H9 (cell line): ENCODE measurements at regions not wholly inside any gene's neighbourhood (a gene's known extent, or its start where the extent isn't known, plus 50 kb on each side); places are given as distances from the start of the nearest gene placed in this dataset.

ENCODE experiments used
- DNase-seq: peaks from one replicate; pipeline ENCODE4 v3.0.0-alpha.2; 2017
- H2AFZ ChIP-seq: one replicate; pipeline ENCODE4 v1.6.1; 2013; ENCODE audit warnings: mild to moderate bottlenecking, low read length, control low read depth, moderate library complexity
- H2AK5ac ChIP-seq: 2 replicates; pipeline ENCODE4 v1.6.1; 2013; ENCODE audit warnings: low read length, control low read depth, mixed read lengths; ENCODE audit not compliant: insufficient read length
- H2BK120ac ChIP-seq: one replicate; pipeline ENCODE4 v1.6.1; 2013; ENCODE audit warnings: low read depth, mild to moderate bottlenecking, low read length, control low read depth, inconsistent platforms; ENCODE audit not compliant: poor library complexity, severe bottlenecking
- H2BK12ac ChIP-seq: 2 replicates; pipeline ENCODE4 v1.6.1; 2013; ENCODE audit warnings: low read length, control low read depth, mixed read lengths, low read depth; ENCODE audit not compliant: insufficient read length
- H2BK15ac ChIP-seq: 2 replicates; pipeline ENCODE4 v1.6.1; 2013; ENCODE audit warnings: low read depth, low read length, control low read depth
- H2BK20ac ChIP-seq: one replicate; pipeline ENCODE4 v1.6.1; 2013; ENCODE audit warnings: low read depth, mild to moderate bottlenecking, low read length, control low read depth, inconsistent platforms; ENCODE audit not compliant: poor library complexity, severe bottlenecking
- H2BK5ac ChIP-seq: 2 replicates; pipeline ENCODE4 v1.6.1; 2013; ENCODE audit warnings: low read length, control low read depth, mixed read lengths; ENCODE audit not compliant: insufficient read length
- H3K14ac ChIP-seq: 2 replicates; pipeline ENCODE4 v1.6.1; 2013; ENCODE audit warnings: low read length, control low read depth; ENCODE audit not compliant: insufficient read depth
- H3K18ac ChIP-seq: 2 replicates; pipeline ENCODE4 v1.6.1; 2013; ENCODE audit warnings: low read depth, mild to moderate bottlenecking, mixed read lengths, low read length, control low read depth; ENCODE audit not compliant: insufficient read length
- H3K23ac ChIP-seq: 2 replicates; pipeline ENCODE4 v1.6.1; 2013; ENCODE audit warnings: low read length, control low read depth, mixed read lengths, low read depth; ENCODE audit not compliant: insufficient read length
- H3K23me2 ChIP-seq: 2 replicates; pipeline ENCODE4 v1.6.1; 2013; ENCODE audit warnings: low read depth, mild to moderate bottlenecking, mixed read lengths, low read length, control low read depth; ENCODE audit not compliant: insufficient read length, poor library complexity, severe bottlenecking
- H3K27ac ChIP-seq: 2 replicates; pipeline ENCODE4 v1.5.1; 2013; ENCODE audit warnings: low read length, control low read depth, mixed read lengths, low read depth; ENCODE audit not compliant: insufficient read length
- H3K27me3 ChIP-seq: 2 replicates; pipeline ENCODE4 v1.6.1; 2013; ENCODE audit warnings: low read length, control low read depth, inconsistent platforms; ENCODE audit not compliant: insufficient read depth
- H3K4ac ChIP-seq: 2 replicates; pipeline ENCODE4 v1.6.1; 2013; ENCODE audit warnings: low read depth, mild to moderate bottlenecking, control low read depth, inconsistent platforms, low read length, moderate library complexity
- H3K4me1 ChIP-seq: 2 replicates; pipeline ENCODE4 v1.6.1; 2013; ENCODE audit warnings: low read length, control low read depth, inconsistent platforms; ENCODE audit not compliant: insufficient read depth
- H3K4me2 ChIP-seq: 2 replicates; pipeline ENCODE4 v1.6.1; 2013; ENCODE audit warnings: low read length, control low read depth, mixed read lengths; ENCODE audit not compliant: insufficient read length, insufficient read depth
- H3K56ac ChIP-seq: 2 replicates; pipeline ENCODE4 v1.6.1; 2013; ENCODE audit warnings: low read depth, mild to moderate bottlenecking, mixed read lengths, low read length, control low read depth; ENCODE audit not compliant: insufficient read length
- H3K79me1 ChIP-seq: 2 replicates; pipeline ENCODE4 v1.6.1; 2013; ENCODE audit warnings: low read depth, mild to moderate bottlenecking, moderate library complexity, low read length, control low read depth, inconsistent platforms; ENCODE audit not compliant: insufficient read depth, poor library complexity, severe bottlenecking
- H3K79me2 ChIP-seq: 2 replicates; pipeline ENCODE4 v1.6.1; 2013; ENCODE audit warnings: low read length, control low read depth, inconsistent platforms; ENCODE audit not compliant: insufficient read depth
- H3K9ac ChIP-seq: 2 replicates; pipeline ENCODE4 v1.6.1; 2013; ENCODE audit warnings: low read length, control low read depth, mixed read lengths; ENCODE audit not compliant: insufficient read length; ENCODE audit errors: extremely low read depth
- H3K9me3 ChIP-seq: one replicate; pipeline ENCODE4 v1.6.1; 2013; ENCODE audit warnings: low read depth, low read length, inconsistent platforms; ENCODE audit not compliant: control insufficient read depth
- H3T11ph ChIP-seq: one replicate; pipeline ENCODE4 v1.6.1; 2013; ENCODE audit warnings: mild to moderate bottlenecking, low read length, control low read depth, inconsistent platforms
- H4K20me1 ChIP-seq: one replicate; pipeline ENCODE4 v1.6.1; 2013; ENCODE audit not compliant: control insufficient read depth, insufficient read length, insufficient read depth
- H4K5ac ChIP-seq: 2 replicates; pipeline ENCODE4 v1.6.1; 2013; ENCODE audit warnings: low read depth, mild to moderate bottlenecking, mixed read lengths, low read length, control low read depth; ENCODE audit not compliant: insufficient read length
- H4K8ac ChIP-seq: replicated peaks from 2 replicates; pipeline ENCODE4 v1.6.1; 2013; ENCODE audit warnings: low read length, control low read depth, mixed read lengths, low read depth; ENCODE audit not compliant: insufficient read length
- H4K91ac ChIP-seq: 2 replicates; pipeline ENCODE4 v1.6.1; 2013; ENCODE audit warnings: low read depth, mild to moderate bottlenecking, moderate library complexity, mixed read lengths, low read length, control low read depth; ENCODE audit not compliant: insufficient read length
- H3K27ac Mint-ChIP-seq, 3 experiments: 2 replicates in 2 of 3; 3 replicates in 1 of 3; pipeline ENCODE4 v1.8.0; 2020 to 2021; ENCODE audit warnings: mixed read lengths in 3 of 3, mild to moderate bottlenecking in 1 of 3, moderate library complexity in 1 of 3
- H3K27me3 Mint-ChIP-seq: 2 replicates; pipeline ENCODE4 v1.8.0; 2021; ENCODE audit warnings: low read depth, mild to moderate bottlenecking, moderate library complexity, mixed read lengths
- H3K36me3 Mint-ChIP-seq, 3 experiments: 2 replicates in 2 of 3; 3 replicates in 1 of 3; pipeline ENCODE4 v1.8.0; 2020 to 2021; ENCODE audit warnings: low read depth in 3 of 3, mixed read lengths in 3 of 3; ENCODE audit not compliant: insufficient read depth in 1 of 3
- H3K4me1 Mint-ChIP-seq, 2 experiments: 2 replicates each; pipeline ENCODE4 v1.8.0; 2020; ENCODE audit warnings: mixed read lengths in 2 of 2
- H3K4me3 Mint-ChIP-seq, 2 experiments: 2 replicates in 1 of 2; 3 replicates in 1 of 2; pipeline ENCODE4 v1.8.0; 2020 to 2021; ENCODE audit warnings: mild to moderate bottlenecking in 2 of 2, mixed read lengths in 2 of 2, moderate library complexity in 1 of 2
- H3K9me3 Mint-ChIP-seq, 2 experiments: 2 replicates in 1 of 2; 3 replicates in 1 of 2; pipeline ENCODE4 v1.8.0; 2020; ENCODE audit warnings: mild to moderate bottlenecking in 2 of 2, mixed read lengths in 2 of 2, moderate library complexity in 1 of 2
- CTCF ChIP-seq: fragments of 200-600 bp; sonication (generic); conservative IDR thresholded peaks from 3 replicates; pipeline ENCODE4 v1.8.0; 2021; ENCODE audit warnings: antibody characterized with exemption, mild to moderate bottlenecking
- WGBS: extraction: QIAGEN DNeasy Blood & Tissue Kit; methylation state at CpG from one replicate; pipeline ENCODE4 v1.1.7; 2013; ENCODE audit warnings: missing lambda C conversion rate, low lambda C conversion rate, mixed read lengths; ENCODE audit not compliant: insufficient read length; ENCODE audit errors: extremely low coverage; 5-methylcytosine and 5-hydroxymethylcytosine counted together

DNA sequence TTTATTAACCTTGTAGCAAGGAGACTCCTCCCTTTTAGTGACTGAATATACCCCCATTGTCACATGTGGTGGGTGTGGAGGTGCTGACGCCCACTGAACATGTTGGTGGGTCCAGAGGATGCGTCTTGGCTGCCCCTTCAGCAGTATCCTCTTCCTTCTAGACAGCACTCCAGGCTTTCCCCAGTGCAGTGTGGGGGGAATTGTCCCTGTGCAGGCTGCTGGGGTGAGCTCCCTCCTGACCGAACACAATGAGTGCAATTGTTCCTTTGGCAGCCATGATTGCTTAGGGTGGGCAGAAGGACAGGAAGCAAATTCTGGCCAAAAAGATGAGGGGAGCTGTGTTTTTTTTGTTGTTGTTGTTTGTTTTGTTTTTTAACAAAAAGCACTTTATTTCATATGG is 209.3 kb upstream of the PDE10A start:
- H2BK20ac ChIP-seq: no peak overlapping the region
- H2AK5ac ChIP-seq: no peak overlapping the region
- no peak overlapping the region for H3K14ac ChIP-seq
- no peak overlapping the region for H3K18ac ChIP-seq
- Mint-ChIP-seq H3K36me3 (peaks cover 0 to 12% (median 0%) of the 10 kb centered on the region in 3 experiments; a peak in 1 of 7 replicates), H3K4me1 (no peaks in the 10 kb centered on the region), H3K9me3 (peaks cover 9 to 14% of the 10 kb centered on the region in 2 experiments), H3K27me3 (peaks cover 17% of the 10 kb centered on the region), H3K4me3 (no peak overlapping the region), H3K27ac (no peak overlapping the region)
- no peaks in the 10 kb centered on the region for H3K79me1 ChIP-seq
- no peak overlapping the region for H2AFZ ChIP-seq
- DNase-seq: no peak
- no peak overlapping the region for H2BK5ac ChIP-seq
- H3K4me1 ChIP-seq: no peaks in the 10 kb centered on the region
- H3K27ac ChIP-seq: no peak overlapping the region
- H4K5ac ChIP-seq: no peak overlapping the region
- no peak overlapping the region for H3K4ac ChIP-seq
- H3K56ac ChIP-seq: no peak overlapping the region
- no peak overlapping the region for H4K8ac ChIP-seq
- no peaks in the 10 kb centered on the region for H3K23me2 ChIP-seq
- H3K27me3 ChIP-seq: no peaks in the 10 kb centered on the region
- no peaks in the 10 kb centered on the region for H3K9me3 ChIP-seq
- no peak for TF ChIP-seq CTCF
- no peak overlapping the region for H2BK12ac ChIP-seq
- no peak overlapping the region for H3K23ac ChIP-seq
- no peak overlapping the region for H2BK15ac ChIP-seq
- no peak overlapping the region for H3K4me2 ChIP-seq
- H4K20me1 ChIP-seq: peaks cover 2% of the 10 kb centered on the region
- H2BK120ac ChIP-seq: no peak overlapping the region
- H3K9ac ChIP-seq: no peak overlapping the region
- WGBS: no CpG with 5 or more reads among the region's 3 CpGs
- no peak overlapping the region for H4K91ac ChIP-seq
- H3K79me2 ChIP-seq: no peaks in the 10 kb centered on the region
- no peak overlapping the region for H3T11ph ChIP-seq
